Transverse colon (tissue), 4 donors: ENCODE measurements at regions not wholly inside any gene's neighbourhood (a gene's known extent, or its start where the extent isn't known, plus 50 kb on each side); places are given as distances from the start of the nearest gene placed in this dataset.

Experiments
- DNase-seq: peaks from one replicate; pipeline ENCODE4 v3.0.0-alpha.2; 2019
- H3K27ac ChIP-seq, 4 donors: fragments of 200-600 bp; sonication (generic); 2 replicates each; pipeline ENCODE4 v1.5.1; 2016 to 2018; ENCODE audit warnings: inconsistent platforms in 4 of 4
- H3K27me3 ChIP-seq: fragments of 200-600 bp; sonication (generic); 2 replicates; pipeline ENCODE4 v1.5.1; 2017; ENCODE audit warnings: inconsistent platforms
- H3K36me3 ChIP-seq, 4 donors: fragments of 200-600 bp; sonication (generic); 2 replicates each; pipeline ENCODE4 v1.5.1; 2017 to 2019; ENCODE audit warnings: inconsistent platforms in 4 of 4
- H3K4me1 ChIP-seq, 4 donors: fragments of 200-600 bp; sonication (generic); 2 replicates each; pipeline ENCODE4 v1.5.1; 2017 to 2020; ENCODE audit warnings: inconsistent platforms in 4 of 4
- H3K4me3 ChIP-seq, 4 donors: fragments of 200-600 bp; sonication (generic); 1 replicate in 1 of 4; 2 replicates in 3 of 4; pipeline versions ENCODE4 v1.5.1 to v1.6.1; 2017 to 2019; ENCODE audit warnings: inconsistent platforms in 4 of 4
- H3K9me3 ChIP-seq, 2 donors: fragments of 200-600 bp; sonication (generic); 2 replicates each; pipeline ENCODE4 v1.5.1; 2017 to 2019; ENCODE audit warnings: inconsistent platforms in 2 of 2
- EP300 ChIP-seq: sonication (generic); formaldehyde crosslinking; IDR thresholded peaks from one replicate; pipeline ENCODE4 v1.6.1; 2017; ENCODE audit warnings: antibody characterized with exemption, low read depth
- POLR2A ChIP-seq: fragments of 450-650 bp; IDR thresholded peaks from one replicate; pipeline ENCODE4 v1.6.1; 2016; ENCODE audit warnings: antibody characterized with exemption, mild to moderate bottlenecking, moderate library complexity
- POLR2AphosphoS5 ChIP-seq, 3 donors: sonication (generic); formaldehyde crosslinking; IDR thresholded peaks; one replicate each; pipeline ENCODE4 v1.6.1; 2016; ENCODE audit warnings: antibody characterized with exemption in 3 of 3
- WGBS, 2 donors: methylation state at CpG; one replicate each; pipeline ENCODE4 v1.1.5; 2018; ENCODE audit warnings: low coverage in 1 of 2; 5-methylcytosine and 5-hydroxymethylcytosine counted together
- in situ Hi-C, 4 donors: fragments of 200-750 bp; cut with MboI; loops; one replicate each; pipeline versions ENCODE4 v1.15.0 to v1.15.1; 2017; ENCODE audit warnings: low sequenced_read_pairs in 3 of 4, low pct_ligation_motif_present in 1 of 4, low pct_unique_long_range_greater_than_20kb in 1 of 4
- intact Hi-C: fragments of 100-400 bp; cut with DNase I; formaldehyde crosslinking; loops from one replicate; pipeline ENCODE4 v1.15.1; 2023; ENCODE audit warnings: low total_unique reads
- TF ChIP-seq, protein P1 (sequence below), 5 experiments: fragments of 200-600 bp in 3 of 5; fragments of 450-650 bp in 2 of 5; sonication (generic) in 3 of 5; IDR thresholded peaks; 1 replicate in 2 of 5; 2 replicates in 3 of 5; pipeline ENCODE4 v1.5.1; 2016 to 2017; ENCODE audit warnings: antibody characterized with exemption in 5 of 5, inconsistent platforms in 3 of 5, mild to moderate bottlenecking in 2 of 5, moderate library complexity in 1 of 5

DNA sequence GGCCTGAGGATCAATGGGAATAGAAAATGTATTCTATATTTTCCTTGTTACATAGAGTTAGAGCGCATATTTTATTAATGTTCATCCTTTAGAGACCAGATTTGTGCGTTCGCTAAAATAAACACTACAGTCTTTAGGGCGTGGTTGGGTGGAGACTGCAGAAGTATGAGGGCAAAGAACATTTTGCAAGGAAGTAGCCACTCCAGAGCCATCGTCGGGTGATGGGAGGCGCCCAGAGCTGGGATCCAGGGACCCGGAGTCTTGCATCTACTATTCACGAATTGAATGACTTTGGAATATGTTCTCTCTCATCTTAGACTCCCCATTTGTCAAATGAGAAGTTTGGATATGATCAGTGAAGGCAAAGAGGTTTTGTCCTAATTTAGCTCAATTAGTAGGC is 154.2 kb upstream of the IRX6 start:
- in situ Hi-C loops (no loop called here), intact Hi-C loops (no loop called here)
- Histone ChIP-seq H3K27me3 (no peaks in the 10 kb centered on the region), H3K4me3 (no peak overlapping the region), H3K27ac (no peak overlapping the region), H3K36me3 (no peaks in the 10 kb centered on the region), H3K4me1 (no peaks in the 10 kb centered on the region), H3K9me3 (no peaks in the 10 kb centered on the region)
- TF ChIP-seq, protein P1, sequence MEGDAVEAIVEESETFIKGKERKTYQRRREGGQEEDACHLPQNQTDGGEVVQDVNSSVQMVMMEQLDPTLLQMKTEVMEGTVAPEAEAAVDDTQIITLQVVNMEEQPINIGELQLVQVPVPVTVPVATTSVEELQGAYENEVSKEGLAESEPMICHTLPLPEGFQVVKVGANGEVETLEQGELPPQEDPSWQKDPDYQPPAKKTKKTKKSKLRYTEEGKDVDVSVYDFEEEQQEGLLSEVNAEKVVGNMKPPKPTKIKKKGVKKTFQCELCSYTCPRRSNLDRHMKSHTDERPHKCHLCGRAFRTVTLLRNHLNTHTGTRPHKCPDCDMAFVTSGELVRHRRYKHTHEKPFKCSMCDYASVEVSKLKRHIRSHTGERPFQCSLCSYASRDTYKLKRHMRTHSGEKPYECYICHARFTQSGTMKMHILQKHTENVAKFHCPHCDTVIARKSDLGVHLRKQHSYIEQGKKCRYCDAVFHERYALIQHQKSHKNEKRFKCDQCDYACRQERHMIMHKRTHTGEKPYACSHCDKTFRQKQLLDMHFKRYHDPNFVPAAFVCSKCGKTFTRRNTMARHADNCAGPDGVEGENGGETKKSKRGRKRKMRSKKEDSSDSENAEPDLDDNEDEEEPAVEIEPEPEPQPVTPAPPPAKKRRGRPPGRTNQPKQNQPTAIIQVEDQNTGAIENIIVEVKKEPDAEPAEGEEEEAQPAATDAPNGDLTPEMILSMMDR (IDR thresholded peaks at IDR 0.05), result no peak
- no peak for TF ChIP-seq EP300
- TF ChIP-seq POLR2AphosphoS5 (IDR thresholded peaks at IDR 0.05), result no peak
- TF ChIP-seq POLR2A, result no peak
- WGBS, 2 donors, result 62 to 70% methylated on average over 5 to 9 of the region's 9 CpGs
- peak; percentile 13 for DNase-seq

- 68 to 79% methylated on average over 2 of the region's 2 CpGs for WGBS, 2 donors
- in situ Hi-C loops, result no loop called here
- no peaks in the 10 kb centered on the region for H3K27me3 ChIP-seq
These were observed 152.8 kb upstream of the IRX6 start for GRCh38 chr16:55171241-55171640.

DNA sequence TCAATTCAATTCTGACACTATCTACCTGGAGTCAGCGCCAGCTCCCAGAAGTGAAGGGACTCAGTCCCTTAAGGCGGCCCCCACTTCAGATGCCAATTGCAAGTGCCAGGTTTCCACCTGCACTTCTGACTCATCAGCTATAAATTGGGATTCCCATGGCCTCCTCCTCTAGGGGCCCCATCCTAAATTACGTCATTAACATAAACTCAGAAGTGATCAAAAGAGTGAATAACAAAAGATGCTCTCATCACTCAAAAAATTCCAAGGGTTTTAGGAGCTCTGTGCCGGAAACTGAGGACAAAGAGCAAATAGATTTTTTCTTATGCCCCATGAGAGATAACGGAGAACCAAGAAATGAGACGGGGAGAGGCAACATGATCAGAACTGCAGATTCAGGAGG is 148.6 kb upstream of the IRX6 start:
- Histone ChIP-seq H3K27me3 (no peaks in the 10 kb centered on the region), H3K27ac (no peak overlapping the region), H3K9me3 (no peaks in the 10 kb centered on the region), H3K4me3 (no peak overlapping the region), H3K4me1 (no peaks in the 10 kb centered on the region), H3K36me3 (no peaks in the 10 kb centered on the region)
- TF ChIP-seq, protein P1 (IDR thresholded peaks at IDR 0.05), result no peak
- TF ChIP-seq EP300, result no peak
- TF ChIP-seq POLR2A, result no peak
- no peak for TF ChIP-seq POLR2AphosphoS5 (IDR thresholded peaks at IDR 0.05)
- 70 to 77% methylated on average over 4 to 6 of the region's 6 CpGs for WGBS, 2 donors
- intact Hi-C loops (no loop called here), in situ Hi-C loops (no loop called here)
- DNase-seq, result no peak

More at GRCh38 chr16:55171241-55171640, 152.8 kb upstream of the IRX6 start:
- TF ChIP-seq POLR2AphosphoS5 (IDR thresholded peaks at IDR 0.05), result no peak
- TF ChIP-seq EP300, result no peak
- no peak for TF ChIP-seq POLR2A
- TF ChIP-seq, protein P1 (IDR thresholded peaks at IDR 0.05), result no peak
- Histone ChIP-seq H3K4me1 (no peaks in the 10 kb centered on the region), H3K36me3 (no peaks in the 10 kb centered on the region), H3K9me3 (no peaks in the 10 kb centered on the region), H3K4me3 (no peak overlapping the region), H3K27ac (no peak overlapping the region)
- intact Hi-C loops, result no loop called here
- no peak for DNase-seq

DNA sequence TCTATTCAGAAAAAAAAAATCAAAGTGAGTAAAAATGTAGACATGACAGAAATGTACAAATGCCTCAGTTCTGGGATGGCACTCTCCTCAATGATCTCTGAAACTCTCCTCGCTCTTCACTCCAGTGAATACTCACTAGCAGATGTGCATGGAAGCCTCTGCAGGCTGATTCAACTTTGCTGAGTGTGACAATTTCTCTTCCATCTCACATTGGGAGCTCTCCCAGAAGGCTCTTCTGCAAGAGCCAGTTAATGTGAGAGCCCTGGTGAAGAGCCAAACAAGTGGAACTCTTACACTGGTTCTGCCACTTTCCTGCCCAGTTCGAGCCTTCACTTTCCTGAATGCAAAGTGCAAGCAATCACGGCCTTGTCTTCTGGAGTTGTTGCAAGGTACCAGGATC is 147.1 kb upstream of the IRX6 start:
- 73 to 76% methylated on average over 1 to 3 of the region's 3 CpGs for WGBS, 2 donors
- H3K27ac ChIP-seq, result no peak overlapping the region
- H3K9me3 ChIP-seq, result no peaks in the 10 kb centered on the region
- no peak for TF ChIP-seq POLR2AphosphoS5 (IDR thresholded peaks at IDR 0.05)
- TF ChIP-seq POLR2A, result no peak
- TF ChIP-seq, protein P1 (IDR thresholded peaks at IDR 0.05), result no peak
- TF ChIP-seq EP300, result no peak
- intact Hi-C loops (no loop called here), in situ Hi-C loops (no loop called here)
- no peaks in the 10 kb centered on the region for H3K4me1 ChIP-seq
- H3K36me3 ChIP-seq, result no peaks in the 10 kb centered on the region
- no peak overlapping the region for H3K4me3 ChIP-seq
- DNase-seq, result no peak
- no peaks in the 10 kb centered on the region for H3K27me3 ChIP-seq
